GM21447 (cell line): ENCODE measurements at regions not wholly inside any gene's neighbourhood (a gene's known extent, or its start where the extent isn't known, plus 50 kb on each side); places are given as distances from the start of the nearest gene placed in this dataset.

Experiments
- ATAC-seq: cut with Tn5 transposase; IDR thresholded peaks from one replicate; pipeline ENCODE4 v1.9.1; 2021; ENCODE audit not compliant: unreplicated experiment

DNA sequence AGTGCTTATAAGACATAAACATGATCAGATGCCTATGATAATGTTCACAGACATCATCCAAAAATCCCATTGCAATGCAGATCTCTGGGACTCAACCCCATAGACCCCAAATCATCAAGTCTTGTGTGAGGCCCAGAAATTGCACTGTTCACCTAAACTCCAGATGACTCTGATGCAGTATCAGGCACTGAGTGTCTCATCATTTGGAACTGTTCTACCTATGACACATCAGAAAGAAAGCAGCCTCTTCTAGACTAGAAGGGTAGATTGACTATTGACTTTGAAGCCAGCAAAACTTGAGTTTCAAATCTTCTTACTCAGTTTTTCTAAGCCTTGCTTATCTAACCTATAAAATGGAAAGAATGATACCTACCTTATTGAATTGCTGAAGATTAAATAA is 58.7 kb upstream of the PAPPA start:
- no peak for ATAC-seq

GRCh38 chr9:116095403-116095802 is 58.2 kb upstream of the PAPPA start:
- no peak for ATAC-seq

GRCh38 chr9:116096046-116096445 is 57.5 kb upstream of the PAPPA start:
- ATAC-seq, result no peak

DNA sequence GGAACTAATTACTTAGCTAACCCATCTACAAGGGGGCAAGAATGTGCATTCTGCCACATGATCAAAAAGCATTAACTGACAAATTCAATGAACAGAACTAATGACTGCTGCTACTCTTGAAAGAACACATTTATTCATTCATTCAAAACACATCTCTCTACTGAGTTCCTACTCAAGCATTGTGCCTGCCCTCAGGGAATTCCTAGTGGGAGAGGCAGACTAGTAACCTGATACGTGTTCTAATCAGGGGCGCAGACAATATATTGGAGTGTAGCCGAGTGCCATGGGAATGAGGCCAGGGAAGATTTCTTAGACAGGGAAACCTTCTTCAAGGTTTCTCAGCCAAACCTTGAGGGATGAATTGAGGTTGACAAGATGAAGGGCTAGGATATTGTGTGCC is 56.7 kb upstream of the PAPPA start:
- no peak for ATAC-seq

DNA sequence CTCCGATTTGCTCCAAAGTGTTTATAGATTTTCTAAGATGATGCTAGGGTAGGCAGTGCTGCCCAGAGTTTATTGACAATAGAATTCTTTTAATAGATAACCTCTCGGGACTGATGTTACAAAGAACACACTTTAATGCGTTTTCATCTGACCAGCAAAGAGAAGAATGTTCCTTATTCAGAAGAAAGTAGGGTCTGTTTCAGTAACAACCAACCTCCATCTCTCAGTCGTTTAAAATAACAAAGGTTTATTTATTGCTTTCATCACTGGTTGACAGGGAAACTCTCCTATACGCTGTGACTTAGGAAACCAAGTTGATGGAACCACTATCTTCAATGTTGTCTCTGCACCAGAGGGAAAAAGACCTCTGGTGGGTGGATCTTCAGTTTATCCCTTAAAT is 55.1 kb upstream of the PAPPA start:
- ATAC-seq, result no peak

DNA sequence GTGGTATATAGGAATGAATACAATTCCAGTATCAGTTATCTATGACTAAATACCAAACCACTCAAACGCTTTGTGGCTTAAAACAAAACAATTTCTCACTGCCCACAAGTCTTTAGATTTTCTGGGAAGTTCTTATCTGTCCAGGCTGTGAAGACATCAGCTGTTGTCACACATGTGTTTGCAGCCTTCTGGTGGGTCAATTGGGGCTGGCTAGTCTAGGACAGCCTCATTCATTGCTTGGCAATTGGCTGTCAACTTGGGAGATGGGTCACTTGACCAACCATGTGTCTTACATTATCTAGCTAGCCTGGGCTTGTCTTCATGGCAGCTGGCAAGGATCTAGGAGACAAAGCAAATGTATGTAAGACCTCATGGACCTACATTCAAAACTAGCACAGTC is 53.8 kb upstream of the PAPPA start:
- ATAC-seq, result no peak

DNA sequence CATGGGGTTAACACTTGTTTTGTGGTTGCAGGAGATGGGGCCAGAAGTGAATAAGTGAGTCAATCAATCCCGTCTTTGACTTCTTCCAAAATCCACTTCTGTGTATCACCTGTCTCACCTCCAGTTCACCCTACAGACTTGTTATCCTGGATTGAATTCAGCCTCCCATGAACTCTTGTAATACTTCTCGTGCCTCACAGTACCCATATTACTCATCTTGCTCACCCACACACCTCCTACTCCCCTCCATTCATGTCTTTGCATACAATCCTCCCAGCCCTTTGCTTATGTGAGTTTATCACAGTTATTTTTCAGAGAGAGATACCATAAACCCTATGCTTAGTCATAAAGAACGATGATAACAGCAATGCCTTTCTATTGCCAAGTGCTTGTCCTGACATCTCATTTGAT is 52.9 kb upstream of the PAPPA start:
- ATAC-seq, result no peak

GRCh38 chr9:116101516-116101915 is 52.1 kb upstream of the PAPPA start:
- no peak for ATAC-seq

- ATAC-seq, result no peak
Observed at GRCh38 chr9:116102596-116102995, 51.0 kb upstream of the PAPPA start.
